ENCODE measurements at regions not wholly inside any gene's neighbourhood (a gene's known extent, or its start where the extent isn't known, plus 50 kb on each side); places are given as distances from the start of the nearest gene placed in this dataset.

DNA sequence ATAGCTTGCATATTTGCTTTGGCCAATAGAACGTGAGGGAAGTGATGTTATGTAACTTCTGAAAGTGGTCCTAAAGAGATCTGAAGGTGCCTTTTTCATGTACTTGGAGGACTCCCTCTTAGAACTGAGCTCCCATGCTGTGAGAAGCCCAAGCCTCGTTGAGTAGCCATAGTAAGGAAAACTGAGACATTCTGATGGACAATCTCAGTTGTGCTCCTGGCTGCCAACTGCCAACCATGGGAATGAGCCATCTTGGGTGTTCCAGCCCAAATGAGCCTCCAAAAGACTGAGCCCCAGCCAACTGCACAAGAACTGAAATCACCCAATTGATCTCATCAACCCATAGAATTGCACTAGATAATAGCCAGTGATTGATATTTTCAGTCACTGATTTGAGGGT is 106.7 kb downstream of the MRPL39 start:
- H3K4me3 ChIP-seq (ENCODE audit: low read depth, low read length), result no peak overlapping the region
- TF ChIP-seq, protein P1, sequence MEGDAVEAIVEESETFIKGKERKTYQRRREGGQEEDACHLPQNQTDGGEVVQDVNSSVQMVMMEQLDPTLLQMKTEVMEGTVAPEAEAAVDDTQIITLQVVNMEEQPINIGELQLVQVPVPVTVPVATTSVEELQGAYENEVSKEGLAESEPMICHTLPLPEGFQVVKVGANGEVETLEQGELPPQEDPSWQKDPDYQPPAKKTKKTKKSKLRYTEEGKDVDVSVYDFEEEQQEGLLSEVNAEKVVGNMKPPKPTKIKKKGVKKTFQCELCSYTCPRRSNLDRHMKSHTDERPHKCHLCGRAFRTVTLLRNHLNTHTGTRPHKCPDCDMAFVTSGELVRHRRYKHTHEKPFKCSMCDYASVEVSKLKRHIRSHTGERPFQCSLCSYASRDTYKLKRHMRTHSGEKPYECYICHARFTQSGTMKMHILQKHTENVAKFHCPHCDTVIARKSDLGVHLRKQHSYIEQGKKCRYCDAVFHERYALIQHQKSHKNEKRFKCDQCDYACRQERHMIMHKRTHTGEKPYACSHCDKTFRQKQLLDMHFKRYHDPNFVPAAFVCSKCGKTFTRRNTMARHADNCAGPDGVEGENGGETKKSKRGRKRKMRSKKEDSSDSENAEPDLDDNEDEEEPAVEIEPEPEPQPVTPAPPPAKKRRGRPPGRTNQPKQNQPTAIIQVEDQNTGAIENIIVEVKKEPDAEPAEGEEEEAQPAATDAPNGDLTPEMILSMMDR (IDR thresholded peaks at IDR 0.05; ENCODE audit: borderline replicate concordance, insufficient read depth, low read depth, low read length), result no peak

DNA sequence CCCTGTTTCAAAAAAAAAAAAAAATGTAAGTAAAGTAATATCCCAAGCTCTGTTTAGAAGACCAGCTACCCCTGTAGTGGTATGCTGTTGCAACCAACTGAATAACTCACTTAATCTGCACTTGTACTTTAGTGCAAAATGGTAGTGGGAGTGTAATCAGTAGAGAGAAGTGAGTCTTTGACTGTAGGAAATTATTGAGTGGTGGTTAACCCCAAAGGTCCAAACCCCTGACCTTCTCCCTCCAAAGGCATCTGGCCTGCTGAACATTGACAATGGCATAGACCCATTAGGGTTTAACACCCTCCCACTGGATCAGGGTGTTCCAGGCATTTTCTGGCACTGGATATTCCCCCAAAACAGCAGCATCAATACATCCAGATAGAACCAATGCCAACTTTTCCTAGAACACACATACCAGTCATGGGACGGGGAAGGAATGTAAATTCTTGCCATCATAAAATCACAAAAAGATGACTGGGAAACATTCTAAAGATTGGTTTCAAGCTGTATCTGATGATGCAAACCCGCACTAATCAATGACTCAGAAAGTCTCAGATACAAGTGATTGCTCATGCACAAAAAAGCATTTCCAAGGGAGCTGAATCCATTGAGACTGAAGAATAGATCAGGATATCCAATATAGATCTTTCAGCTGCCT is 110.3 kb downstream of the MRPL39 start:
- H3K4me3 ChIP-seq (ENCODE audit: low read depth, low read length), result no peak overlapping the region
- TF ChIP-seq, protein P1 (IDR thresholded peaks at IDR 0.05; ENCODE audit: borderline replicate concordance, insufficient read depth, low read depth, low read length), result no peak

DNA sequence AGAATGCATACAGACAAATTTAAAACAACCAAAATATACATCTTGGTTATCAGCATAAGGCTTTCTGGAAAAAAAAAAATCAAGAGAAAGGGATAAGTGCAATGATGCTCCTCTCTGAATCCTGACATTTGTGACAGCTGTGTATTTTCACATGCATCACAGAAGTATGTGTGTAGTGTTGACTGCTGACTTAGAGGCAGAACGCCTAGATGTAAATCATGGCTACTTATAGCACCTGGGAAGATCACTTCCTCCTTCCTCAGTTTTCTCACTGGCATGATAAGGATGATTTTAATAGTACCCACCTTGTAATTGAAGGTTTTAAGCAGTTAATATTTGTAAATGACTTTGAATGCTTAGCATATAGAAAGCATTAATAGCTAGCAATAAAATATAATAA is 112.5 kb downstream of the MRPL39 start:
- TF ChIP-seq, protein P1 (IDR thresholded peaks at IDR 0.05; ENCODE audit: borderline replicate concordance, insufficient read depth, low read depth, low read length), result no peak
- H3K4me3 ChIP-seq (ENCODE audit: low read depth, low read length), result no peak overlapping the region

DNA sequence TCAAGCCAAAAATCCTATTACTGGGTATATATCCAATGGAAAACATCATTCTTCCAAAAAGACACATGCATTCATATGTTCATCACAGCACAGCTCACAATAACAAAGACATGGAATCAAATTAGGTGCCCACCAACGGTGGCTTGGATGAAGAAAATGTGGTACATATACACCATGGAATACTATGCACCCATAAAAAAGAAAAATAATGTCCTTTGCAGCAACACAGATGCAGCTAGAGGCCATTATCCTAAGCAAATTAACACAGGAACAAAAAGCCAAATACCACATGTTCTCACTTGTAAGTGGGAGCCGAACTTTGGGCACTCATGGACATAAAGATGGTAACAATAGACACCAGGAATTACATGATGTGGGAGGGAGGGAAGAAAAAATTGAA is 113.6 kb downstream of the MRPL39 start:
- TF ChIP-seq, protein P1 (IDR thresholded peaks at IDR 0.05; ENCODE audit: borderline replicate concordance, insufficient read depth, low read depth, low read length), result no peak
- no peak overlapping the region for H3K4me3 ChIP-seq (ENCODE audit: low read depth, low read length)

DNA sequence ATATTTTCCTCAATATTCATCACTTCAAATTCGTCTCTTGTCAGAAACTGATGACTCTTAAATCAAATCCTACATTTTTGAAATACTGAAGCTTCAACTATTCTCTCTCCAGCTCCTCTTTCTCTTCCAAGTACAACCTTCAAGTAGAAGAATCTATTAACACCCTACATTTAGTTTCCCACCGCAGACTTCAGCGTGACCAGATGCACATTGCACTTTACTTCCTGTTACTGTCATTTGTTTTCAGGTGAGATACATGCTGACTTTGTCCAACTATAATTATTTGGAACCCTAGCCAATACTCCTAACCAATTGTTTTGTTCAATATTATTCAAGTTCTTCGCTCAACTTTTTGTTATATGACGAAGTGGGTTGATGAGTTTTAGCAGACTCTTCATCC is 116.0 kb downstream of the MRPL39 start:
- H3K4me3 ChIP-seq (ENCODE audit: low read depth, low read length), result no peak overlapping the region
- TF ChIP-seq, protein P1 (IDR thresholded peaks at IDR 0.05; ENCODE audit: borderline replicate concordance, insufficient read depth, low read depth, low read length), result no peak

DNA sequence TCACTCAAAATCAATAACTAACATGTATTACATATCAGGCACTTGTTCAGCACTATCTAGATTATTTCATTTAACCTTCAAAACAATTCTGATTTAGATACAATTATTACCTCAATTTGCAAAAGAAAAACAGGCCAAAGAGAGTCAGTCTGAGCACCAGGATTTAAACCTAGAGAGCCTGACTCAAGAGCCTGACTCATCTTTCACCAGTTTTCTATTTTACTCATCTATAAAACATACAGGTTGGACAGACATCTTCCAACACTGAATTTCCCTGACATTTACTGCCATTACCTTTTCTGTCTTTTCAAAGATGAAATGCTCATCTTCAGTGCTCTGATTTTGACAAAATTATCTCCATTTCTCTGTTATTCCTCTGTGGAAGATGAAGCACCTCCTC is 116.5 kb downstream of the MRPL39 start:
- no peak overlapping the region for H3K4me3 ChIP-seq (ENCODE audit: low read depth, low read length)
- TF ChIP-seq, protein P1 (IDR thresholded peaks at IDR 0.05; ENCODE audit: borderline replicate concordance, insufficient read depth, low read depth, low read length), result no peak

DNA sequence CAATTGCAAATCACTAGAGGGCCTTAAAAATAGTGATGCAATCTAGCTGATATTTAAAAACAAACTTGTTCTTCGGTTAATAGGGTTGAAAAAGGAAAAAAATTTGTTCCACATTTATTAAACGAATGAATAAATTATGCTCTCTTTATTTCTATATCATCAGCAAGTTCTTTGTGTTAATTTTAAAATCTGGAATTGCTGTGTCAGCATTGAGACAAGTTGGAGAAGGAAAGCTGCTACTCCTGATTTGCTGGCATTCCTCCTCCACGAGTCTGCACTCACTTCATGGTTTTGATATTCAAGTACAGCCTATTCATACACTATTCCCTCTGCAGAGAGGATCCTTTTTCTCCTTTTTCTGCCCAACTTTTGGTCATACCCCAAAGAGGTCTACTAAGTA is 117.6 kb downstream of the MRPL39 start:
- no peak overlapping the region for H3K4me3 ChIP-seq (ENCODE audit: low read depth, low read length)
- TF ChIP-seq, protein P1 (IDR thresholded peaks at IDR 0.05; ENCODE audit: borderline replicate concordance, insufficient read depth, low read depth, low read length), result no peak
